GM12873 (cell line): ENCODE measurements at regions not wholly inside any gene's neighbourhood (a gene's known extent, or its start where the extent isn't known, plus 50 kb on each side); places are given as distances from the start of the nearest gene placed in this dataset.

Experiments used
- TF ChIP-seq, protein P1 (sequence below): IDR thresholded peaks from 2 replicates; pipeline ENCODE4 v1.5.1; 2012; ENCODE audit warnings: low read depth, mild to moderate bottlenecking, moderate library complexity, low read length, control low read depth; ENCODE audit not compliant: insufficient read depth; ENCODE audit errors: missing control alignments

DNA sequence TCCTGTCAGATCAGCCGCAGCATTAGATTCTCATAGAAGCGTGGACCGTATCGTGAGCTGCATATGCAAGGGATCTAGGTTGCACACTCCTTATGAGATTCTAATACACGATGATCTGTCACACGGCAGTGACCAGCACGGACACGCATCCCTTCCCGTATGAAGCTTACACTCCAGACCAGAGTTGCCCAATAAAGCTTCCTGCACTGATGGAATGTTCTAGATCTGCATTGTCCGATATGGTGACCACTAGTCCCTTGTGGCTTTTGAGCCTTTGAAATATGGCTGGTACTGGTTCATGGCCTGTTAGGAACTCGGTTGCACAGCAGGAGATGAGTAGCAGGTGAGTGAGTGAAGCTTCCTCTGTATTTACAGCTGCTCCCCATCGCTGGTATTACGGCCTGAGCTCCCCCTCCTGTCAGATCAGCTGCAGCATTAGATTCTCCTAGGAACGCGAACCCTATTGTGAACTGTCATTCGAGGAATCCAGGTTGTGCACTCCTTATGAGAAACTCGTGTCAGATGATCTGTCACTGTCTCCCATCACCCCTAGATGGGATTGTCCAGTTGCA, 49.8 kb upstream of the ZCCHC14 start:
- TF ChIP-seq, protein P1, sequence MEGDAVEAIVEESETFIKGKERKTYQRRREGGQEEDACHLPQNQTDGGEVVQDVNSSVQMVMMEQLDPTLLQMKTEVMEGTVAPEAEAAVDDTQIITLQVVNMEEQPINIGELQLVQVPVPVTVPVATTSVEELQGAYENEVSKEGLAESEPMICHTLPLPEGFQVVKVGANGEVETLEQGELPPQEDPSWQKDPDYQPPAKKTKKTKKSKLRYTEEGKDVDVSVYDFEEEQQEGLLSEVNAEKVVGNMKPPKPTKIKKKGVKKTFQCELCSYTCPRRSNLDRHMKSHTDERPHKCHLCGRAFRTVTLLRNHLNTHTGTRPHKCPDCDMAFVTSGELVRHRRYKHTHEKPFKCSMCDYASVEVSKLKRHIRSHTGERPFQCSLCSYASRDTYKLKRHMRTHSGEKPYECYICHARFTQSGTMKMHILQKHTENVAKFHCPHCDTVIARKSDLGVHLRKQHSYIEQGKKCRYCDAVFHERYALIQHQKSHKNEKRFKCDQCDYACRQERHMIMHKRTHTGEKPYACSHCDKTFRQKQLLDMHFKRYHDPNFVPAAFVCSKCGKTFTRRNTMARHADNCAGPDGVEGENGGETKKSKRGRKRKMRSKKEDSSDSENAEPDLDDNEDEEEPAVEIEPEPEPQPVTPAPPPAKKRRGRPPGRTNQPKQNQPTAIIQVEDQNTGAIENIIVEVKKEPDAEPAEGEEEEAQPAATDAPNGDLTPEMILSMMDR = no peak
